GM18517 (cell line): ENCODE measurements at regions not wholly inside any gene's neighbourhood (a gene's known extent, or its start where the extent isn't known, plus 50 kb on each side); places are given as distances from the start of the nearest gene placed in this dataset.

Experiments used
- ATAC-seq: cut with Tn5 transposase; IDR thresholded peaks from one replicate; pipeline ENCODE4 v1.9.1; 2021; ENCODE audit warnings: mild to moderate bottlenecking, moderate library complexity; ENCODE audit not compliant: unreplicated experiment

GRCh38 chr12:115474539-115475353 lies 790.8 kb upstream of the TBX3 start:
- ATAC-seq = no peak

- no peak for ATAC-seq
Observed at GRCh38 chr12:115473257-115473956, 789.4 kb upstream of the TBX3 start.

- ATAC-seq = no peak
Observed at GRCh38 chr12:115472852-115473251, 788.9 kb upstream of the TBX3 start.

- no peak for ATAC-seq
Observed at GRCh38 chr12:115470977-115471376, 787.0 kb upstream of the TBX3 start.

- ATAC-seq = no peak
Observed at GRCh38 chr12:115470526-115470925, 786.6 kb upstream of the TBX3 start.

GRCh38 chr12:115468087-115468510 lies 784.1 kb upstream of the TBX3 start:
- ATAC-seq = no peak

GRCh38 chr12:115467531-115467930 lies 783.6 kb upstream of the TBX3 start:
- ATAC-seq = no peak

- ATAC-seq = no peak
Observed at GRCh38 chr12:115466076-115466475, 782.1 kb upstream of the TBX3 start.

GRCh38 chr12:115464661-115465060 lies 780.7 kb upstream of the TBX3 start:
- ATAC-seq = no peak

GRCh38 chr12:115464111-115464581 lies 780.2 kb upstream of the TBX3 start:
- no peak for ATAC-seq

GRCh38 chr12:115461401-115461800 lies 777.4 kb upstream of the TBX3 start:
- ATAC-seq = no peak

- no peak for ATAC-seq
Observed at GRCh38 chr12:115457798-115458197, 773.8 kb upstream of the TBX3 start.

GRCh38 chr12:115456946-115457689 lies 773.1 kb upstream of the TBX3 start:
- no peak for ATAC-seq

GRCh38 chr12:115455268-115455681 lies 771.3 kb upstream of the TBX3 start:
- no peak for ATAC-seq

GRCh38 chr12:115452751-115453281 lies 768.8 kb upstream of the TBX3 start:
- no peak for ATAC-seq

GRCh38 chr12:115451780-115452736 lies 768.1 kb upstream of the TBX3 start:
- no peak for ATAC-seq

GRCh38 chr12:115451151-115451779 lies 767.3 kb upstream of the TBX3 start:
- no peak for ATAC-seq

GRCh38 chr12:115450710-115451109 lies 766.7 kb upstream of the TBX3 start:
- no peak for ATAC-seq

- ATAC-seq = no peak
Observed at GRCh38 chr12:115450017-115450416, 766.0 kb upstream of the TBX3 start.

GRCh38 chr12:115449526-115449925 lies 765.6 kb upstream of the TBX3 start:
- ATAC-seq = no peak
